RWPE1 (cell line): ENCODE measurements at regions not wholly inside any gene's neighbourhood (a gene's known extent, or its start where the extent isn't known, plus 50 kb on each side); places are given as distances from the start of the nearest gene placed in this dataset.

ENCODE experiments used
- CTCF ChIA-PET: fragments of 350-600 bp; sonication (Branson Sonifier 250); formaldehyde crosslinking; extraction: SDS; loops from one replicate; lab custom pipeline; 2021; lab: Yijun Ruan, JAX
- POLR2A ChIA-PET: fragments of 400-600 bp; formaldehyde crosslinking; extraction: SDS; loops from one replicate; lab custom pipeline; 2020; ENCODE audit warnings: antibody characterized with exemption; ENCODE audit not compliant: low non-redundant PET; lab: Yijun Ruan, JAX
- DNase-seq: peaks from one replicate; pipeline ENCODE4 v3.0.0; 2012; ENCODE audit warnings: low spot score
- H3K27ac ChIP-seq: fragments of 450-650 bp; 2 replicates; pipeline ENCODE4 v1.5.1; 2017
- TF ChIP-seq, protein P1 (sequence below): fragments of 450-650 bp; conservative IDR thresholded peaks from 2 replicates; pipeline ENCODE4 v1.5.1; 2017; ENCODE audit warnings: low read depth, mild to moderate bottlenecking

DNA sequence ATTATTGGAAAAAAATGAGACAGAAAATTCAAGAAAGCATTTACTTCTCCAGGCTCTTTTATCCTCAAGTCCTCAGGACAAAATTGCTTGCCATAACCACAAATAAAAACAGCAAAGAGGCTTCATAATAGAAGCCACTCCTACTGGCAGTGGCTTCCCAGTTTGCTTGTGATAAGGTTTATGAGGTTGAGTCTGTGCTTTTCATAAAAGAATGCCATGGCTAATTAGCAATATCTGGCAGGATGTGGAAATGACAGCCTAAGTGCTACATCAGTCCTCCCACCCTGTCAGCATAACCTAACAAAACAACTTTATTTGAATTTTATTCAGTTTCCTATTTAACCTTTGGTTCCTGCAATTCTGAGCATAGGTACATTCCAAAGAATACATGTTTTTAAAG, 80.9 kb upstream of the HTR1E start:
- CTCF ChIA-PET: interaction anchor here (0.6 kb wide), 1 partner anchor 10 kb away, joined by 3 read pairs; no protein-coding TSS in a partner anchor
- H3K27ac ChIP-seq: no peak overlapping the region
- TF ChIP-seq, protein P1, sequence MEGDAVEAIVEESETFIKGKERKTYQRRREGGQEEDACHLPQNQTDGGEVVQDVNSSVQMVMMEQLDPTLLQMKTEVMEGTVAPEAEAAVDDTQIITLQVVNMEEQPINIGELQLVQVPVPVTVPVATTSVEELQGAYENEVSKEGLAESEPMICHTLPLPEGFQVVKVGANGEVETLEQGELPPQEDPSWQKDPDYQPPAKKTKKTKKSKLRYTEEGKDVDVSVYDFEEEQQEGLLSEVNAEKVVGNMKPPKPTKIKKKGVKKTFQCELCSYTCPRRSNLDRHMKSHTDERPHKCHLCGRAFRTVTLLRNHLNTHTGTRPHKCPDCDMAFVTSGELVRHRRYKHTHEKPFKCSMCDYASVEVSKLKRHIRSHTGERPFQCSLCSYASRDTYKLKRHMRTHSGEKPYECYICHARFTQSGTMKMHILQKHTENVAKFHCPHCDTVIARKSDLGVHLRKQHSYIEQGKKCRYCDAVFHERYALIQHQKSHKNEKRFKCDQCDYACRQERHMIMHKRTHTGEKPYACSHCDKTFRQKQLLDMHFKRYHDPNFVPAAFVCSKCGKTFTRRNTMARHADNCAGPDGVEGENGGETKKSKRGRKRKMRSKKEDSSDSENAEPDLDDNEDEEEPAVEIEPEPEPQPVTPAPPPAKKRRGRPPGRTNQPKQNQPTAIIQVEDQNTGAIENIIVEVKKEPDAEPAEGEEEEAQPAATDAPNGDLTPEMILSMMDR: no peak
- POLR2A ChIA-PET: no interaction called here
- DNase-seq: no peak

DNA sequence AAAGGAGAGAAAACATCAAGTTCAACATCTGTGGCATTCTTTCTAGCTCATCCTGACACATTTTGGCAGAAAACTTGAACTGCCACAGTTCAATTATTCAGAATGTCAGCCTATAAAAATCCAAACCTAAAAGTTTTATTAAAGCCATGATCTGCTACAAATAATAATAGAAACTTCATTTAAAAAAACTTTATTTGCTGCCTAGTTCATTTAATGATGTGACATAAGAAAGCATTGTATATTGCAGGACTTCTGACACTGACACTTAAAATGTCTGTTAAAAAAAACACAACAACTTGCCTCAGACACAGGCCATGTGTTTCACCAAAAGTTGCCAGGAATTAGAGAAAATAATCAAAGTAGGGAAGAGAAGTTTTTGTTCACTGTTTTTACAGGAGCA, 88.3 kb upstream of the HTR1E start:
- no peak for DNase-seq
- TF ChIP-seq, protein P1: no peak
- H3K27ac ChIP-seq: no peak overlapping the region
- POLR2A ChIA-PET: no interaction called here
- CTCF ChIA-PET: interaction anchor here (0.7 kb wide), 1 partner anchor 88 kb away, joined by 3 read pairs; the partner anchor contains the start of gene HTR1E

GRCh38 chr6:86832686-86833085, 104.6 kb upstream of the HTR1E start:
- DNase-seq: no peak
- ChIA-PET CTCF (interaction anchor here (0.7 kb wide), 1 partner anchor 583 kb away, joined by 3 read pairs; no protein-coding TSS in a partner anchor), POLR2A (no interaction called here)
- H3K27ac ChIP-seq: no peak overlapping the region
- TF ChIP-seq, protein P1: no peak

DNA sequence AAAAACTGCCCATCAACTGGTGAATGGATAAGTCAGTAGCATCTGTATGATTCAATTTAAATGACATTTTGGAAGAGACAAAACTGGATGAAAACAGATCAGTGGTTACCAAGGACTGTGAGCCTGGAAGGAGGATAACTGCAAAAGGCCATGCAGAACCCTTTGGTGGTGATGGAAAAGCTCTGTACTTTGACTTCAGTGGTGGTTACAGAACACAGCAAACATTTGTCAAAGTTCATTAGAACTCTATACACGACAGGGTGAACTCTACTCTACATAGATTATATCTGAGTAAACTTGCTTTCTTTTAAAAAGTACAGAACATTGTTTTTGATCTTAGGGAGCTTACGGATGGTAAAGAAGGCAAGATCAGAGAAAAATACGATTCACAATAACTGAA, 111.9 kb upstream of the HTR1E start:
- no peak overlapping the region for H3K27ac ChIP-seq
- TF ChIP-seq, protein P1: no peak
- ChIA-PET POLR2A (no interaction called here), CTCF (interaction anchor here (0.7 kb wide), 1 partner anchor 903 kb away, joined by 4 read pairs; no protein-coding TSS in a partner anchor)
- no peak for DNase-seq

DNA sequence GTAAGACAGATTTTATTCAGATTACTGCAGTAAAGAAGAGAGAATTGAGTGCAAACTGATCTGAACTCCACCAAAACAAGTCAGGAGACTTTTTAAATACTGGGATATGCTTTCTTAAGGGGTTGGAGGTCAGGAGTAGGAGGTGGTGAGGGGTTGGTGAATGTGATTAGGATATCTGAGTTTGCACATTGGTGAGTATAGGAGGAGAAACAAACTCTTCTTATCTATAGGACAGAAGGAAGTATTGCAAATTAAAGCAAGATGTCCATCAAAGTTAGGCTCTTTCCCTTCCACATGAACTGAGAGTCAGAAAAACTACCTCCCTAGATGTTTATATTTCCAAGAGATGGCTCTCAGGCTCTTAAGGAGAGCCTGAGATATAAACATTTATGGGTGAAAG, 114.6 kb upstream of the HTR1E start:
- ChIA-PET CTCF (no interaction called here), POLR2A (no interaction called here)
- H3K27ac ChIP-seq: no peak overlapping the region
- TF ChIP-seq, protein P1: no peak
- DNase-seq: no peak

DNA sequence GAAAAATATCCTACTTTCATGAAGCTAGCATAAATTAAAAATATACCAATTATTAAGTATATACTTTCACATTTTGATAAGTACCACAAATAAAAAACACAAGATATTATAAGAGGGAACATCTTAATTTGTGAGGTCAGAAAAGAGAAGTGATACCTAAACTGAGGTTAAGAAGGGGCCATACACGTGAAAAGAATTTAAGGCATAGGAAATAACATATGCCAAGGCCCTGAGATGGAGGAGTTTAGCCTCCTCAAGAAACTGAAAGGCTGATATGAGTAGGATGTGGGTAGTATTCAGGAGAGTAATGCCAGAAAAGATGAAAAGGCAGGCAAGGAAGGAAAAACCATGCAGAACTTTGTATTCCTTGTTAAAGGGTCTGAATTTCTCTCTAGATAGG, 116.6 kb upstream of the HTR1E start:
- no peak overlapping the region for H3K27ac ChIP-seq
- TF ChIP-seq, protein P1: no peak
- POLR2A ChIA-PET: no interaction called here
- DNase-seq: no peak
- CTCF ChIA-PET: interaction anchor here (0.6 kb wide), 1 partner anchor 56 kb away, joined by 3 read pairs; no protein-coding TSS in a partner anchor
